Karpas-422 (cell line): ENCODE measurements at regions not wholly inside any gene's neighbourhood (a gene's known extent, or its start where the extent isn't known, plus 50 kb on each side); places are given as distances from the start of the nearest gene placed in this dataset.

ENCODE experiments used
- DNase-seq: peaks from one replicate; pipeline ENCODE4 v3.0.0-alpha.2; 2015
- H2AFZ ChIP-seq: fragments of 200-600 bp; sonication (generic); 2 replicates; pipeline ENCODE4 v1.6.1; 2014; ENCODE audit warnings: antibody characterized with exemption, low read length, mixed read lengths
- H3K27ac ChIP-seq: fragments of 200-600 bp; sonication (generic); 2 replicates; pipeline ENCODE4 v1.5.1; 2014; ENCODE audit warnings: mild to moderate bottlenecking, low read length, moderate library complexity
- H3K27me3 ChIP-seq: fragments of 200-600 bp; sonication (generic); 2 replicates; pipeline ENCODE4 v1.6.1; 2014; ENCODE audit warnings: low read length, mixed read lengths
- H3K36me3 ChIP-seq: fragments of 200-600 bp; sonication (generic); 2 replicates; pipeline ENCODE4 v1.6.1; 2014; ENCODE audit warnings: low read length, mixed read lengths; ENCODE audit not compliant: insufficient read depth
- H3K4me1 ChIP-seq: fragments of 200-600 bp; sonication (generic); 2 replicates; pipeline ENCODE4 v1.6.1; 2014; ENCODE audit warnings: mild to moderate bottlenecking, low read length, mixed read lengths
- H3K4me2 ChIP-seq: fragments of 200-600 bp; sonication (generic); 2 replicates; pipeline ENCODE4 v1.6.1; 2014; ENCODE audit warnings: low read length, low read depth, mild to moderate bottlenecking; ENCODE audit not compliant: poor library complexity, severe bottlenecking
- H3K4me3 ChIP-seq: fragments of 200-600 bp; sonication (generic); 2 replicates; pipeline ENCODE4 v1.5.1; 2014; ENCODE audit warnings: mild to moderate bottlenecking, antibody characterized with exemption, low read length, mixed read lengths
- H3K79me2 ChIP-seq: fragments of 200-600 bp; sonication (generic); 2 replicates; pipeline ENCODE4 v1.6.1; 2014; ENCODE audit warnings: mild to moderate bottlenecking, low read length, mixed read lengths
- H3K9ac ChIP-seq: fragments of 200-600 bp; sonication (generic); 2 replicates; pipeline ENCODE4 v1.6.0; 2014; ENCODE audit warnings: low read length
- H3K9me2 ChIP-seq: fragments of 200-600 bp; sonication (generic), shearing (Covaris generic); replicated peaks from 2 replicates; pipeline ENCODE4 v1.6.0; 2014; ENCODE audit warnings: mild to moderate bottlenecking, low read length, moderate library complexity; ENCODE audit not compliant: insufficient read depth
- H3K9me3 ChIP-seq: fragments of 300-700, 200-600 bp; sonication (generic); 2 replicates; pipeline ENCODE4 v1.6.1; 2014; ENCODE audit warnings: low read length, mixed read lengths
- H4K20me1 ChIP-seq: fragments of 200-600 bp; sonication (generic); 2 replicates; pipeline ENCODE4 v1.6.1; 2014; ENCODE audit warnings: mild to moderate bottlenecking, antibody characterized with exemption, low read length, low read depth; ENCODE audit not compliant: insufficient read depth

- no peak overlapping the region for H3K27ac ChIP-seq
- H3K27me3 ChIP-seq, result no peaks in the 10 kb centered on the region; the same call in 1 of the 2 replicates
- no peak overlapping the region for H3K4me2 ChIP-seq
- H3K4me1 ChIP-seq, result no peaks in the 10 kb centered on the region
- H2AFZ ChIP-seq, result no peak overlapping the region
- H4K20me1 ChIP-seq, result no peaks in the 10 kb centered on the region
- DNase-seq, result no peak
- no peaks in the 10 kb centered on the region for H3K9me3 ChIP-seq
- no peak overlapping the region for H3K4me3 ChIP-seq
- H3K36me3 ChIP-seq, result no peaks in the 10 kb centered on the region
- no peaks in the 10 kb centered on the region for H3K79me2 ChIP-seq
- H3K9me2 ChIP-seq, result no peaks in the 10 kb centered on the region
- H3K9ac ChIP-seq, result no peak overlapping the region
Measured at GRCh38 chr11:13082588-13082987, 73.5 kb downstream of the RASSF10 start.

- Histone ChIP-seq H3K9me3 (no peaks in the 10 kb centered on the region), H3K27ac (no peak overlapping the region), H4K20me1 (no peaks in the 10 kb centered on the region), H3K4me3 (no peak overlapping the region), H3K4me1 (no peaks in the 10 kb centered on the region), H3K79me2 (no peaks in the 10 kb centered on the region), H2AFZ (no peak overlapping the region), H3K27me3 (no peaks in the 10 kb centered on the region), H3K36me3 (no peaks in the 10 kb centered on the region), H3K9me2 (no peaks in the 10 kb centered on the region), H3K4me2 (no peak overlapping the region), H3K9ac (no peak overlapping the region)
- no peak for DNase-seq
Measured at GRCh38 chr11:13090228-13090708, 81.2 kb downstream of the RASSF10 start.

- H3K27ac ChIP-seq, result no peak overlapping the region
- H3K9me2 ChIP-seq, result no peaks in the 10 kb centered on the region
- no peaks in the 10 kb centered on the region for H3K36me3 ChIP-seq
- no peak overlapping the region for H3K9ac ChIP-seq
- no peaks in the 10 kb centered on the region for H4K20me1 ChIP-seq
- H3K4me2 ChIP-seq, result no peak overlapping the region
- no peaks in the 10 kb centered on the region for H3K9me3 ChIP-seq
- DNase-seq, result no peak
- no peak overlapping the region for H3K4me3 ChIP-seq
- no peaks in the 10 kb centered on the region for H3K27me3 ChIP-seq
- H3K4me1 ChIP-seq, result no peaks in the 10 kb centered on the region
- H3K79me2 ChIP-seq, result no peaks in the 10 kb centered on the region
- H2AFZ ChIP-seq, result no peak overlapping the region
Measured at GRCh38 chr11:13091373-13091772, 82.3 kb downstream of the RASSF10 start.

GRCh38 chr11:13091804-13092203, 82.7 kb downstream of the RASSF10 start:
- Histone ChIP-seq H3K4me2 (no peak overlapping the region), H3K27me3 (no peaks in the 10 kb centered on the region), H3K79me2 (no peaks in the 10 kb centered on the region), H4K20me1 (no peaks in the 10 kb centered on the region), H3K27ac (no peak overlapping the region), H3K36me3 (no peaks in the 10 kb centered on the region), H3K9me2 (no peaks in the 10 kb centered on the region), H2AFZ (no peak overlapping the region), H3K4me1 (no peaks in the 10 kb centered on the region), H3K9ac (no peak overlapping the region), H3K9me3 (no peaks in the 10 kb centered on the region), H3K4me3 (no peak overlapping the region)
- DNase-seq, result no peak

DNA sequence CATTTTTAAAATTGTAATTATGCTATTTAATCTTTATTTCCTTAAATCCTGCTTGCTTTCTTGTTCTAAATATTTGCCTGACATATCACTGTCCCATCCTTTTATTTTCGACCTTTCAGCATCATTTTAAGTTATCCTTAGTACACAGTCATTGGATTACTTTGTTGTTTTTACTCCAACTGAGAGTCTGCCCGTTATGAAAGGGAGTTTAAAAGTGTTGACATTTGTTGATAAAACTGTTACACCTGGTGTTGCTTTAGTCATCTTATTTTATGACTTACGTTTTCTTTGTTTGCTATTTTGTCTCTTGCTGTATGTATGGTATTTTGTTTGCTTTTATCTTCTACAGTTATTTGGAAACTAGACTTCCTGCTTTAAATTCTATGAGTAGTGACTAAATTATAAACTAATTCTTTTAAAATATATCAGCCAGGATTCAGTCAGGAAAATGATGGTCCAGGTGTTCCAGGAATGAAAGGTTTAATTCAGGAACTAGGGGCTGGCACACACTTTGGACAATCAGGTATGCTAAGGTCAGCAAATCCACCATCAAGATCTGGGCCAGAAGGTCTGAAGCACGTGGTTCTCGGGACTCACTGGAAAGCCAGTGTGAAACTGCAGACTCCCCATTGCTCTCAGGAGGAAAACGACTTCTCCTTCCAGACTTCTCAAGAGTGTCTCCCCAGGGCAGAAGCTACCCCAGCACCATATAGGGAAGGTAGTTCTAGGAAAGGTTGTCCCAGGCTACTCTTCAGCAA, 86.0 kb downstream of the RASSF10 start:
- H2AFZ ChIP-seq, result no peak overlapping the region
- H3K4me2 ChIP-seq, result no peak overlapping the region
- H3K9ac ChIP-seq, result no peak overlapping the region
- H3K9me3 ChIP-seq, result no peaks in the 10 kb centered on the region
- no peaks in the 10 kb centered on the region for H3K9me2 ChIP-seq
- no peak overlapping the region for H3K4me3 ChIP-seq
- no peak overlapping the region for H3K27ac ChIP-seq
- H3K36me3 ChIP-seq, result no peaks in the 10 kb centered on the region
- no peak for DNase-seq
- no peaks in the 10 kb centered on the region for H4K20me1 ChIP-seq
- no peaks in the 10 kb centered on the region for H3K79me2 ChIP-seq
- no peaks in the 10 kb centered on the region for H3K4me1 ChIP-seq
- no peaks in the 10 kb centered on the region for H3K27me3 ChIP-seq

DNA sequence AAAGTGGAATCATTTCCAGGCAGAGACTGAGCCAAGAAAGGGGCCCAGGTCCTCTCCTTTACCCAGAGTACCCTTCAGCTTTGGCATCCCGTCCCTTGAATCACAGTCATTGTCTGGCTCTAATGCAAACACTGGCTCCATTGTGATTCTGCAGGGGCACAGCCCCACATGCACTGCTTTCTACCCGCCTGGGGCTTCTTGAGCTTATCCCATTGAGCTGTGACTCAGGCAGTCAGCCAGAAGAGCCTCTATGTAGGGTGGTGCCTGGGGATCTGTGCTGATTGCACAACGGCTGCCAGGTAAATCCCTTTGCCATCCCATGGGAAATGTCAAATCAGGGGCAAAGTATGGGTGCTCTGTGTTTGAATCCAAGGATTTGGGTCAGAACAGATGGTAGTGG, 88.9 kb downstream of the RASSF10 start:
- H3K27me3 ChIP-seq, result no peaks in the 10 kb centered on the region
- no peak overlapping the region for H2AFZ ChIP-seq
- H4K20me1 ChIP-seq, result no peaks in the 10 kb centered on the region
- H3K4me3 ChIP-seq, result no peak overlapping the region
- no peaks in the 10 kb centered on the region for H3K79me2 ChIP-seq
- H3K36me3 ChIP-seq, result no peaks in the 10 kb centered on the region
- no peaks in the 10 kb centered on the region for H3K4me1 ChIP-seq
- no peaks in the 10 kb centered on the region for H3K9me2 ChIP-seq
- no peak overlapping the region for H3K27ac ChIP-seq
- no peak overlapping the region for H3K9ac ChIP-seq
- DNase-seq, result no peak
- H3K4me2 ChIP-seq, result no peak overlapping the region
- H3K9me3 ChIP-seq, result no peaks in the 10 kb centered on the region

- H4K20me1 ChIP-seq, result no peaks in the 10 kb centered on the region
- no peaks in the 10 kb centered on the region for H3K9me2 ChIP-seq
- no peak for DNase-seq
- no peak overlapping the region for H2AFZ ChIP-seq
- no peak overlapping the region for H3K27ac ChIP-seq
- H3K9me3 ChIP-seq, result no peaks in the 10 kb centered on the region
- H3K79me2 ChIP-seq, result no peaks in the 10 kb centered on the region
- no peak overlapping the region for H3K4me2 ChIP-seq
- H3K4me1 ChIP-seq, result no peaks in the 10 kb centered on the region
- no peaks in the 10 kb centered on the region for H3K36me3 ChIP-seq
- no peaks in the 10 kb centered on the region for H3K27me3 ChIP-seq
- H3K4me3 ChIP-seq, result no peak overlapping the region
- no peak overlapping the region for H3K9ac ChIP-seq
Measured at GRCh38 chr11:13098616-13099289, 89.6 kb downstream of the RASSF10 start.

- no peak overlapping the region for H2AFZ ChIP-seq
- no peaks in the 10 kb centered on the region for H4K20me1 ChIP-seq
- no peaks in the 10 kb centered on the region for H3K9me2 ChIP-seq
- H3K4me1 ChIP-seq, result no peaks in the 10 kb centered on the region
- H3K79me2 ChIP-seq, result no peaks in the 10 kb centered on the region
- DNase-seq, result no peak
- no peak overlapping the region for H3K27ac ChIP-seq
- no peaks in the 10 kb centered on the region for H3K36me3 ChIP-seq
- no peak overlapping the region for H3K9ac ChIP-seq
- H3K4me2 ChIP-seq, result no peak overlapping the region
- H3K4me3 ChIP-seq, result no peak overlapping the region
- no peaks in the 10 kb centered on the region for H3K9me3 ChIP-seq
- H3K27me3 ChIP-seq, result no peaks in the 10 kb centered on the region
Measured at GRCh38 chr11:13101644-13102512, 92.8 kb downstream of the RASSF10 start.
